ENCODE measurements at regions not wholly inside any gene's neighbourhood (a gene's known extent, or its start where the extent isn't known, plus 50 kb on each side); places are given as distances from the start of the nearest gene placed in this dataset.

DNA sequence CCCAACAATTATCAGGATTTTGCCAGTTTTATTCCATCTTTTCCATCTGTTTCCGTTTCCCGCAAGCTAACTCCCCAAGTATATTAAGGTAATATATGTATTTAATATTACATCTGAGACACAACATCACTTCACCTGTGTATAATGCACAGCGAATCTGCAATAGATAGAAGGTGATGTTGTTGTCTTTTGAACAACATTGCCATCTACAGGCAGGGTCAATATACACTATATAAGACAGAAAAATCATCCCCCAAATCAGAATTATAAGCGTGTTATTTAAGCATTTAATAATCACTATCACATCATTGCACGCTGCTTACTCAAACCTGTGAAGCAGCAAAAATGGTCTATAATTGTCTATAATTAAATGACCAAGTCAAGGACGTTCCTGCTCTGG is 1115.5 kb downstream of the NLGN4X start:
- H3K9ac ChIP-seq (ENCODE audit: control insufficient read depth, insufficient read depth, low read length): no peak overlapping the region
- no peak overlapping the region for H2AFZ ChIP-seq (ENCODE audit: control insufficient read depth, low read depth, low read length)
- no peaks in the 10 kb centered on the region for H4K20me1 ChIP-seq (ENCODE audit: control insufficient read depth, insufficient read depth)
- WGBS (ENCODE audit: insufficient coverage, insufficient replicate concordance, low lambda C conversion rate, missing lambda C conversion rate): 7% methylated on average over 6 of the region's 6 CpGs
- H3K4me1 ChIP-seq (ENCODE audit: control insufficient read depth, insufficient read depth, low read length): no peaks in the 10 kb centered on the region
- no TSS peak for BruUV-seq (replicated peaks)
- intact Hi-C loops (cut with micrococcal nuclease; ENCODE audit: unreplicated experiment) (loop anchor here (1.0 kb wide), 1 partner anchor 566 kb away; no protein-coding TSS in a partner anchor), in situ Hi-C loops (cut with MboI) (no loop called here)
- ChIA-PET POLR2A (no interaction called here), SMC1A (ENCODE audit: uncharacterized antibody, unreplicated experiment) (no interaction called here), RAD21 (ENCODE audit: unreplicated experiment) (no interaction called here), CTCF (interaction anchor here (1.1 to 1.2 kb wide), 3 partner anchors 548 to 1172 kb away, joined by 3 to 5 read pairs (median 3); no protein-coding TSS in a partner anchor)
- H3K9me3 ChIP-seq (replicated peaks; ENCODE audit: control insufficient read depth, insufficient read depth, low read length): no peaks in the 10 kb centered on the region
- H3K36me3 ChIP-seq (ENCODE audit: control insufficient read depth in 2 of 2, insufficient read depth in 2 of 2, low read length in 1 of 2): no peaks in the 10 kb centered on the region
- no peak overlapping the region for H3K27ac ChIP-seq (ENCODE audit: control insufficient read depth, insufficient read depth)
- peak; percentile 44; the same call in 2 of the 3 replicates for ATAC-seq
- TF ChIP-seq MTA2 (IDR thresholded peaks at IDR 0.05; ENCODE audit: low read depth) (no peak), RAD21 (IDR thresholded peaks at IDR 0.05; ENCODE audit: insufficient read depth, low read depth, low read length) (peak; percentile 42; the same call in 1 of the 2 replicates), CTCF (IDR thresholded peaks at IDR 0.05 in 2 of 3, conservative IDR thresholded peaks at IDR 0.05 in 1 of 3; ENCODE audit: control insufficient read depth in 2 of 3, extremely low read depth in 1 of 3, insufficient read depth in 1 of 3, low read depth in 3 of 3, low read length in 3 of 3) (peak in 2 of 3 experiments; percentile 4 to 35; a peak in 2 of 6 replicates)
- FAIRE-seq: no peak
- no peak overlapping the region for H3K4me3 ChIP-seq
- no peak for DNase-seq (ENCODE audit: low read depth, low spot score)
- no peak overlapping the region for H3K4me2 ChIP-seq (ENCODE audit: control insufficient read depth, insufficient read depth)
- H3K79me2 ChIP-seq (ENCODE audit: control insufficient read depth, insufficient read depth, low read length): no peaks in the 10 kb centered on the region
- no peaks in the 10 kb centered on the region for H3K27me3 ChIP-seq (replicated peaks in 1 of 2; ENCODE audit: control insufficient read depth in 2 of 2, insufficient read depth in 2 of 2, low read length in 1 of 2)

- ChIA-PET SMC1A (ENCODE audit: uncharacterized antibody, unreplicated experiment) (no interaction called here), CTCF (no interaction called here), RAD21 (ENCODE audit: unreplicated experiment) (no interaction called here), POLR2A (no interaction called here)
- no peak overlapping the region for H3K27ac ChIP-seq (ENCODE audit: control insufficient read depth, insufficient read depth)
- in situ Hi-C loops (cut with MboI): no loop called here
- no TSS peak for BruUV-seq (replicated peaks)
- no peaks in the 10 kb centered on the region for H3K79me2 ChIP-seq (ENCODE audit: control insufficient read depth, insufficient read depth, low read length)
- no peak overlapping the region for H3K4me3 ChIP-seq
- no peak overlapping the region for H3K9ac ChIP-seq (ENCODE audit: control insufficient read depth, insufficient read depth, low read length)
- H3K9me3 ChIP-seq (replicated peaks; ENCODE audit: control insufficient read depth, insufficient read depth, low read length): no peaks in the 10 kb centered on the region
- no peak for FAIRE-seq
- ATAC-seq: no peak
- no peaks in the 10 kb centered on the region for H3K4me1 ChIP-seq (ENCODE audit: control insufficient read depth, insufficient read depth, low read length)
- no peak overlapping the region for H2AFZ ChIP-seq (ENCODE audit: control insufficient read depth, low read depth, low read length)
- H3K27me3 ChIP-seq (replicated peaks in 1 of 2; ENCODE audit: control insufficient read depth in 2 of 2, insufficient read depth in 2 of 2, low read length in 1 of 2): no peaks in the 10 kb centered on the region
- intact Hi-C loops (cut with micrococcal nuclease; ENCODE audit: unreplicated experiment): no loop called here
- no peaks in the 10 kb centered on the region for H3K36me3 ChIP-seq (ENCODE audit: control insufficient read depth in 2 of 2, insufficient read depth in 2 of 2, low read length in 1 of 2)
- H3K4me2 ChIP-seq (ENCODE audit: control insufficient read depth, insufficient read depth): no peak overlapping the region
- DNase-seq (ENCODE audit: low read depth, low spot score): no peak
- WGBS (ENCODE audit: insufficient coverage, insufficient replicate concordance, low lambda C conversion rate, missing lambda C conversion rate): 56% methylated on average over 8 of the region's 8 CpGs
- H4K20me1 ChIP-seq (ENCODE audit: control insufficient read depth, insufficient read depth): no peaks in the 10 kb centered on the region
- no peak for TF ChIP-seq HDAC2 (IDR thresholded peaks at IDR 0.05)
- no peak for TF ChIP-seq PML (IDR thresholded peaks at IDR 0.05; ENCODE audit: low read length)
- no peak for TF ChIP-seq TCF3 (IDR thresholded peaks at IDR 0.05; ENCODE audit: borderline replicate concordance, insufficient read depth, low read depth, low read length)
- TF ChIP-seq ZSCAN29 (IDR thresholded peaks at IDR 0.05): no peak
- no peak for TF ChIP-seq BCLAF1 (IDR thresholded peaks at IDR 0.05)
- TF ChIP-seq E4F1 (IDR thresholded peaks at IDR 0.05; ENCODE audit: borderline replicate concordance, partially characterized antibody): no peak
- no peak for TF ChIP-seq KLF5 (IDR thresholded peaks at IDR 0.05; ENCODE audit: partially characterized antibody)
- no peak for TF ChIP-seq JUNB (IDR thresholded peaks at IDR 0.05)
These were observed 1128.7 kb downstream of the NLGN4X start for GRCh38 chrX:5100004-5100403.

All from GM12878 (cell line).